EL (cell line): ENCODE measurements at regions not wholly inside any gene's neighbourhood (a gene's known extent, or its start where the extent isn't known, plus 50 kb on each side); places are given as distances from the start of the nearest gene placed in this dataset.

ENCODE experiments used
- DNase-seq: peaks from one replicate; pipeline ENCODE4 v3.0.0-alpha.2; 2016

- DNase-seq = no peak
Measured at GRCh38 chr1:90650401-90650800, 66.7 kb downstream of the BARHL2 start.

GRCh38 chr1:90640325-90640724, 76.8 kb downstream of the BARHL2 start:
- no peak for DNase-seq

- DNase-seq = no peak
Measured at GRCh38 chr1:90622666-90623065, 94.4 kb downstream of the BARHL2 start.

- DNase-seq = no peak
Measured at GRCh38 chr1:90621986-90622385, 95.1 kb downstream of the BARHL2 start.

GRCh38 chr1:90616395-90616794, 100.7 kb downstream of the BARHL2 start:
- DNase-seq = peak; percentile 10

- peak; percentile 2 for DNase-seq
Measured at GRCh38 chr1:90614872-90615271, 102.2 kb downstream of the BARHL2 start.

- no peak for DNase-seq
Measured at GRCh38 chr1:90613371-90613770, 103.7 kb downstream of the BARHL2 start.

GRCh38 chr1:90612033-90612432, 105.1 kb downstream of the BARHL2 start:
- no peak for DNase-seq

- DNase-seq = no peak
Measured at GRCh38 chr1:90607736-90608135, 109.4 kb downstream of the BARHL2 start.

GRCh38 chr1:90605070-90605469, 112.0 kb downstream of the BARHL2 start:
- DNase-seq = no peak

GRCh38 chr1:90593312-90593711, 123.8 kb downstream of the BARHL2 start:
- no peak for DNase-seq

GRCh38 chr1:90591970-90592356, 125.1 kb downstream of the BARHL2 start:
- DNase-seq = no peak

- no peak for DNase-seq
Measured at GRCh38 chr1:90591355-90591969, 125.6 kb downstream of the BARHL2 start.

- DNase-seq = no peak
Measured at GRCh38 chr1:90580176-90580575, 136.9 kb downstream of the BARHL2 start.

GRCh38 chr1:90579212-90579802, 137.8 kb downstream of the BARHL2 start:
- DNase-seq = peak; percentile 32

GRCh38 chr1:90574692-90575370, 142.3 kb downstream of the BARHL2 start:
- no peak for DNase-seq

- no peak for DNase-seq
Measured at GRCh38 chr1:90573736-90574135, 143.4 kb downstream of the BARHL2 start.

- DNase-seq = no peak
Measured at GRCh38 chr1:90572446-90572845, 144.7 kb downstream of the BARHL2 start.

GRCh38 chr1:90568436-90568835, 148.7 kb downstream of the BARHL2 start:
- no peak for DNase-seq

- DNase-seq = no peak
Measured at GRCh38 chr1:90564164-90564563, 152.9 kb downstream of the BARHL2 start.

- no peak for DNase-seq
Measured at GRCh38 chr1:90562892-90563291, 154.2 kb downstream of the BARHL2 start.

- DNase-seq = no peak
Measured at GRCh38 chr1:90561911-90562310, 155.2 kb downstream of the BARHL2 start.

GRCh38 chr1:90561103-90561783, 155.9 kb downstream of the BARHL2 start:
- no peak for DNase-seq
